SK-N-MC (cell line): ENCODE measurements at regions not wholly inside any gene's neighbourhood (a gene's known extent, or its start where the extent isn't known, plus 50 kb on each side); places are given as distances from the start of the nearest gene placed in this dataset.

Source experiments
- DNase-seq: peaks from one replicate; pipeline ENCODE4 v3.0.0-alpha.2; 2011; ENCODE audit warnings: low read depth, low spot score
- H3K27ac ChIP-seq: fragments of 200-600 bp; sonication (generic); 2 replicates; pipeline ENCODE4 v1.5.1; 2016; ENCODE audit warnings: mixed run types
- H3K36me3 ChIP-seq: fragments of 200-600 bp; sonication (generic); 2 replicates; pipeline ENCODE4 v1.6.1; 2017; ENCODE audit warnings: antibody characterized with exemption, low read length, mixed read lengths; ENCODE audit not compliant: insufficient read depth
- H3K4me3 ChIP-seq: fragments of 200-600 bp; sonication (generic); 2 replicates; pipeline ENCODE4 v1.5.1; 2016
- H3K9ac ChIP-seq: fragments of 200-600 bp; sonication (generic); 2 replicates; pipeline ENCODE4 v1.8.0; 2017; ENCODE audit warnings: mixed run types, mixed read lengths; ENCODE audit not compliant: insufficient read length
- H3K9me3 ChIP-seq: fragments of 200-600 bp; sonication (generic); 2 replicates; pipeline ENCODE4 v1.6.1; 2017; ENCODE audit warnings: low read depth, mild to moderate bottlenecking, antibody characterized with exemption, low read length, moderate library complexity, mixed read lengths
- EZH2 ChIP-seq: fragments of 200-600 bp; sonication (generic); IDR thresholded peaks from one replicate; pipeline ENCODE4 v1.6.1; 2017; ENCODE audit warnings: antibody characterized with exemption
- FOXP2 ChIP-seq: optimal IDR thresholded peaks from 2 replicates; pipeline ENCODE3; 2011; ENCODE audit warnings: mild to moderate bottlenecking, moderate library complexity; ENCODE audit not compliant: insufficient read depth; ENCODE audit errors: extremely low read length, control extremely low read depth
- POLR2AphosphoS5 ChIP-seq: IDR thresholded peaks from 2 replicates; pipeline ENCODE4 v1.6.1; 2012; ENCODE audit warnings: mild to moderate bottlenecking, low read depth, low read length, borderline replicate concordance

DNA sequence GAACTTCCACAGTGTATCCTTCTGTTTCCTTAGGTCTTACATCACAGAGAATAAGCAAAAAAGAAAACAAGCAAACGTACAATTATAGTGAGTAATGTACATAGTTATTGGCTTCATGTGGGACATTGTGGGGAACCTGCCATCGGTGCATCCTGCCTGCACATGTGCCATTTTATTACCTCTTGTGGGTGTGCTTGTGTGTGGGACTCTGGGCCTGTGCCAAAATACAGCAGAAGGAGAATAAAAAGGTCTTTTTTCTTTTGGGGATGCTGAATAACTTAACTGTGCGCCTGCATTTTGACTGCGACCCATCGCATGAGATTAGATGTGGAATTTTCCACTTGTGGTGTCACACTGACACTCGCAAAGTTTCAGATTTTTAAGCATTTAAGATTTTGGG is 169.6 kb upstream of the DCBLD2 start:
- H3K4me3 ChIP-seq, result no peak overlapping the region
- H3K27ac ChIP-seq, result no peak overlapping the region
- no peak for TF ChIP-seq POLR2AphosphoS5
- no peak for DNase-seq
- H3K9ac ChIP-seq, result no peak overlapping the region
- H3K9me3 ChIP-seq, result no peaks in the 10 kb centered on the region
- H3K36me3 ChIP-seq, result no peaks in the 10 kb centered on the region

- DNase-seq, result no peak
- no peak for TF ChIP-seq FOXP2
- TF ChIP-seq EZH2, result no peak
- no peak for TF ChIP-seq POLR2AphosphoS5
- no peak overlapping the region for H3K9ac ChIP-seq
These were observed 168.5 kb upstream of the DCBLD2 start for GRCh38 chr3:99069973-99070372.

DNA sequence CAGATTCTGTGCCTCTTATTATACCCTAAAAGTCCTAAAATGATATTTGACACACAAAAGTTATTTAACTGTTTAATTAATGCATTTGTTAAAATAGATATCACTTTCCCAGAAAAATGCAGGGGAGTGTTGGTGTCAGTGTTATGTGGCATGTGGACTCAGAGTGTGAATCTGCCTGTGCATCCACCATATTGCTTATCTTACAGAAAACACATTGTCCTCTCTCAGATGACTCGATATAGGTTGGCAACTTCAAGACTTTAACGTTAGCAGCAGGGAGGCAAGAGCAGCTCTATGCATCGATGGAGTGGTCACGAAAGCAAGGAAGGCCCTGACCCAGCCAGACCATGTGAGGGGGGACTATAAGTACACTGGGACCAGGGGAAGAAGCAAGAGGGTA is 165.4 kb upstream of the DCBLD2 start:
- no peak overlapping the region for H3K4me3 ChIP-seq
- no peak for DNase-seq
- H3K36me3 ChIP-seq, result no peaks in the 10 kb centered on the region
- TF ChIP-seq EZH2, result no peak
- no peak for TF ChIP-seq POLR2AphosphoS5
- no peak for TF ChIP-seq FOXP2
- H3K9ac ChIP-seq, result no peak overlapping the region
- no peaks in the 10 kb centered on the region for H3K9me3 ChIP-seq
- no peak overlapping the region for H3K27ac ChIP-seq

More at GRCh38 chr3:99069973-99070372, 168.5 kb upstream of the DCBLD2 start:
- H3K36me3 ChIP-seq, result no peaks in the 10 kb centered on the region
- no peak overlapping the region for H3K27ac ChIP-seq
- no peaks in the 10 kb centered on the region for H3K9me3 ChIP-seq
- H3K4me3 ChIP-seq, result no peak overlapping the region

- no peak overlapping the region for H3K9ac ChIP-seq
- H3K4me3 ChIP-seq, result no peak overlapping the region
- H3K36me3 ChIP-seq, result no peaks in the 10 kb centered on the region
- H3K9me3 ChIP-seq, result no peaks in the 10 kb centered on the region
- DNase-seq, result no peak
- H3K27ac ChIP-seq, result no peak overlapping the region
- TF ChIP-seq EZH2 (no peak), POLR2AphosphoS5 (no peak), FOXP2 (no peak)
These were observed 147.7 kb upstream of the DCBLD2 start for GRCh38 chr3:99049164-99049563.

DNA sequence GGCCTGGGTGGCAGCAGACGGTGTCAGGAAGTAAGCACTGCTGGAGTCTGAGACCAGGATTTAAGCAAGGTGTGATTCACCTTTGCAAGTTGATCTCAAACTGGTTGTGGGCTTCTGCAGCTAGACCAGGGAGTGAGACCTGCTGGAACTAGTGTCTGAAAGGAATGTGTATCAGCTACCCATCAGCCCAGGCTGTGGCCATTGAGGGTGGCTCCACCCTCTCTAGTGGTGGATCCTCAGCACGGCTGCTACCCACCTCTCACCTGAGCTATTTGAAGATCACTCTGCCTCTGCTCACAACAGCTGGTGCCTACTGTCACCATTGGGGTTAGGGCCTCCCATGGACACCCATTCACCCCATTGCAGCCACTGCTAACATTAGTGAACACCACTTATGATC is 140.3 kb upstream of the DCBLD2 start:
- Histone ChIP-seq H3K9me3 (no peaks in the 10 kb centered on the region), H3K27ac (no peak overlapping the region), H3K9ac (no peak overlapping the region), H3K4me3 (no peak overlapping the region), H3K36me3 (no peaks in the 10 kb centered on the region)
- TF ChIP-seq FOXP2, result no peak
- no peak for TF ChIP-seq EZH2
- TF ChIP-seq POLR2AphosphoS5, result no peak
- DNase-seq, result no peak

DNA sequence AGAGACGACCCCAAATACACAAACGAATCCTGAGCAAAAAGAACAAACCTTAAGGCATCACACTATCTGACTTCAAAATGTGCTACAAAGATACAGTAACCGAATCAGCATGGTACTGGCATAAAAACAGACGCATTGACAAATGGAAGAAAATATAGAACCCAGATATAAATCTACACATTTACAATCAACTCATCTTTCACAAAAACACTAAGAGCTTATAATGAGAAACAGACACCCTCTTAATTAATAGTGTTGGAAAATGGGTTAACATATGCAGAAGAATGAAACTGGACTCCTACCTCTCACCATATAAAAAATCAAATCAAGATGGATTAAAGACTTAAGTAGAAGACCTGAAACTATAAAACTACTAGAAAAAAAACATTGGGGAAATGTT is 130.3 kb upstream of the DCBLD2 start:
- TF ChIP-seq FOXP2 (no peak), EZH2 (no peak), POLR2AphosphoS5 (no peak)
- Histone ChIP-seq H3K36me3 (no peaks in the 10 kb centered on the region), H3K27ac (no peak overlapping the region)

DNA sequence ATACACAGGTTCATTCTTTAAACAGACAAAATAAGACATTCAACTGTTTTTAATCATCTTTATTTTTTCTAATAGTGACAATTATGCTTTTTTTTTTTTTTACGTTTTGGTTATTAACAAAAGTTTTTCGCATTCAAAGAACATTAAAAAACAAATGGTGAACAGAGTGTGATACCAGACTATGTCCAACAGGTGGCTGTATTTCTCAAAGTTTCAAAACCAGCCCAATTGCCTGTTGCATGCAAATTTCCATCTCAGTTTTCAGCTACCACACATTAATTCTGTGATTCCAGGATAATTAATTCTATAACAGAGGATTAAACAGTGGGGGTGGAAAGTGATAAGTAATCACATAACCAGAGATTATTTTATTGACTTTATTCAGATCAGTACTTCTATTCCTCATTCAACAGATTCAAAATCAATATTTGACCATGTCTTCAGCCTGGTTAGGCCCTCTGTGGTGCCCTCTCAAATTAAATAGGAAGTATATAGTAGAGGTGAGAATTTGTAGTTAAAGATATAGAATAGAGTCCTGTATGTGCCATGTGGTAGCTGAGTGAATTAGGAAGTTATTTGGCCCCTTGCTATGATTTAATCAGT is 122.2 kb upstream of the DCBLD2 start:
- H3K9ac ChIP-seq, result no peak overlapping the region
- DNase-seq, result peak; percentile 35
- H3K36me3 ChIP-seq, result no peaks in the 10 kb centered on the region
- TF ChIP-seq FOXP2 (no peak), EZH2 (no peak), POLR2AphosphoS5 (no peak)
- no peak overlapping the region for H3K4me3 ChIP-seq
- 0 out of 2 replicates have a peak, but pooled peaks cover 3% of the 10 kb centered on the region for H3K9me3 ChIP-seq
- H3K27ac ChIP-seq, result peak overlapping the region; percentile 9; the same call in 1 of the 2 replicates

More for the DNA sequence above, 130.3 kb upstream of the DCBLD2 start:
- no peak overlapping the region for H3K4me3 ChIP-seq
- no peak overlapping the region for H3K9ac ChIP-seq
- H3K9me3 ChIP-seq, result 0 out of 2 replicates have a peak, but pooled peaks cover 3% of the 10 kb centered on the region
- DNase-seq, result no peak

DNA sequence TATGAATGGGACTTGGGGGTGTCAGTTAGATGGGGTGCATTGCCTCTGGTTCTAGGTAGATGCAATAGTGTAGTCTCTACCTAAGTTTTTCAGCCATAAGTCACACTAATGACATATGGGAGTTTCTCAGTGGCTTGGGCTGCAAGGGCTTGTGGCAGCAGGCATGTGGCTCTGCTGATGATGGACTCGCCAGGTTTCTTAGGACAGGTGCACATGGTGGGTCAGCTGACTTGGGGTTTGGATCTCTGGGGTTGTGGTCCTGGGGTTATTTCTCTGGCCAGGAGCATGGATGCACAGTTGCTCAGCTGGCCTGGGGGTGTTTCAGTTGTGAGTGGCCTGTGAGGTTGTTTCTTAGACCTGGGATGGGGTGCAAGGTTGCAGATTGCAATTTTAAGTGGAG is 120.0 kb upstream of the DCBLD2 start:
- no peak overlapping the region for H3K4me3 ChIP-seq
- TF ChIP-seq POLR2AphosphoS5 (no peak), FOXP2 (no peak), EZH2 (no peak)

DNA sequence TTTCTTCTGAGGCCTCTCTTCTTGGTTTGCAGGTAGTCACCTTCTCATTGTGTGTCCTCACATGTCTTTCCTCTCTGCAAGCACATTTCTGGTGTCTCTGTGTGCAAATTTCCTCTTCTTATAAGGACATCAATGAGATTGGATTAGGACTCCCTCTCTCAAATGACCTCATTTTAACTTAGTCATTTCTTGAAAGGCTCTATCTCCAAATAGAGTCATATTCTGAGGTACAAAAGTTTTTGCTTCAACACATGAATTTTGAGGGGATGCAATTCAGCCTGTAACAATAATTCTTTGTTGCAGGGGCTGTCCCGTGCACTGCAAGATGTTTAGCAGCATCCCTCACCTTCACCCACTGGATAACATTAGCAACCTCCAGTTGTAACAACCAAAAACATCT is 115.0 kb upstream of the DCBLD2 start:
- no peak for TF ChIP-seq POLR2AphosphoS5
- no peak for TF ChIP-seq FOXP2
- no peak for TF ChIP-seq EZH2
- Histone ChIP-seq H3K9ac (no peak overlapping the region), H3K27ac (no peak overlapping the region), H3K4me3 (no peak overlapping the region), H3K9me3 (no peaks in the 10 kb centered on the region), H3K36me3 (no peaks in the 10 kb centered on the region)
- no peak for DNase-seq

More for the DNA sequence above, 120.0 kb upstream of the DCBLD2 start:
- Histone ChIP-seq H3K9ac (no peak overlapping the region), H3K36me3 (no peaks in the 10 kb centered on the region), H3K9me3 (no peaks in the 10 kb centered on the region), H3K27ac (no peak overlapping the region)
- no peak for DNase-seq
